GM19025 (cell line): ENCODE measurements at regions not wholly inside any gene's neighbourhood (a gene's known extent, or its start where the extent isn't known, plus 50 kb on each side); places are given as distances from the start of the nearest gene placed in this dataset.

Source experiments
- ATAC-seq: cut with Tn5 transposase; IDR thresholded peaks from one replicate; pipeline ENCODE4 v1.9.1; 2021; ENCODE audit warnings: mild to moderate bottlenecking, low read depth, moderate library complexity; ENCODE audit not compliant: unreplicated experiment

GRCh38 chr10:4645836-4646235 is 180.2 kb upstream of the AKR1E2 start:
- no peak for ATAC-seq

GRCh38 chr10:4643471-4643870 is 182.5 kb upstream of the AKR1E2 start:
- no peak for ATAC-seq

GRCh38 chr10:4639960-4640359 is 186.0 kb upstream of the AKR1E2 start:
- no peak for ATAC-seq

GRCh38 chr10:4638099-4638498 is 187.9 kb upstream of the AKR1E2 start:
- ATAC-seq: no peak

GRCh38 chr10:4637657-4638056 is 188.3 kb upstream of the AKR1E2 start:
- ATAC-seq: no peak

GRCh38 chr10:4635883-4636282 is 190.1 kb upstream of the AKR1E2 start:
- ATAC-seq: no peak

GRCh38 chr10:4635388-4635787 is 190.6 kb upstream of the AKR1E2 start:
- ATAC-seq: no peak

- ATAC-seq: no peak
Observed at GRCh38 chr10:4633776-4634175, 192.2 kb upstream of the AKR1E2 start.

GRCh38 chr10:4633186-4633585 is 192.8 kb upstream of the AKR1E2 start:
- ATAC-seq: no peak

- no peak for ATAC-seq
Observed at GRCh38 chr10:4632757-4633156, 193.2 kb upstream of the AKR1E2 start.

- no peak for ATAC-seq
Observed at GRCh38 chr10:4626919-4627318, 199.1 kb upstream of the AKR1E2 start.

- no peak for ATAC-seq
Observed at GRCh38 chr10:4623757-4624420, 202.1 kb upstream of the AKR1E2 start.

- ATAC-seq: peak; percentile 70
Observed at GRCh38 chr10:4623200-4623599, 202.8 kb upstream of the AKR1E2 start.

GRCh38 chr10:4622384-4622783 is 203.6 kb upstream of the AKR1E2 start:
- no peak for ATAC-seq

GRCh38 chr10:4617589-4617988 is 208.4 kb upstream of the AKR1E2 start:
- peak; percentile 55 for ATAC-seq

- ATAC-seq: no peak
Observed at GRCh38 chr10:4615042-4615441, 211.0 kb upstream of the AKR1E2 start.

GRCh38 chr10:4609251-4609650 is 216.8 kb upstream of the AKR1E2 start:
- ATAC-seq: no peak

GRCh38 chr10:4607681-4608080 is 218.3 kb upstream of the AKR1E2 start:
- no peak for ATAC-seq

- no peak for ATAC-seq
Observed at GRCh38 chr10:4606856-4607636, 219.0 kb upstream of the AKR1E2 start.

GRCh38 chr10:4602764-4603491 is 223.1 kb upstream of the AKR1E2 start:
- ATAC-seq: no peak

- no peak for ATAC-seq
Observed at GRCh38 chr10:4599471-4599870, 226.5 kb upstream of the AKR1E2 start.
